ENCODE measurements at regions not wholly inside any gene's neighbourhood (a gene's known extent, or its start where the extent isn't known, plus 50 kb on each side); places are given as distances from the start of the nearest gene placed in this dataset.

DNA sequence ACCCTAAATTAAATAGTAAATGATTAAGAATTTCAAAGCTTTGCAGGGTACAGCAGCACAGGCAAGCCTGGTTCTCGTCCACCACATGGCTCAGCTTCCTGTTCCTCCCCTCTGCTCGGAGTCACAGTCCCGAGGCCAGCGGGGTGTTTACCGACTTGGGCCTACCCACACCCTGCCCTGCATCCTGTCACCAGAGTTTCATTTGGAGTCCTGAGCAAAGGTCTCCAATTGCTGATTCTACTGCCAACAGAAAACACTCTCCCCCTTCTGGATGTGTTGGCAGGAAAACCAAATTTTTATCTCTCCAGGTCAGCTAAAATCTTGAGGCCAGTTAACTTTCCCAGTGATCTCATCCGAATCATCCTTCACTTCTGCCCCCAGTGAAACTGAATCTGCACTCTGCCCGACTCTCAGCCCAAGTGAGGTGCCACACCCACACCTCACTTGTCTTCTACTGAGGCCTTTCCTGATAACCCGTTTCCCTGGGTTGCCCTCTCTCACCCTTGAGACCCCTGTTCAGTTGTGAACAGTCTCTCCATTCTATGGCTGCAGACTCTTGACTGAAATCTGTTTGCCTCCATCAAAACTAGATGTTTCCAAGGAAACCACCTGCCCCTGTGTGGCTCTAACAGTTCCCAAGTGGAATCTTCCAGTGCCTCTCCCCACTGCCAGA is 71.2 kb downstream of the VCPKMT start:
- TF ChIP-seq, protein P1, sequence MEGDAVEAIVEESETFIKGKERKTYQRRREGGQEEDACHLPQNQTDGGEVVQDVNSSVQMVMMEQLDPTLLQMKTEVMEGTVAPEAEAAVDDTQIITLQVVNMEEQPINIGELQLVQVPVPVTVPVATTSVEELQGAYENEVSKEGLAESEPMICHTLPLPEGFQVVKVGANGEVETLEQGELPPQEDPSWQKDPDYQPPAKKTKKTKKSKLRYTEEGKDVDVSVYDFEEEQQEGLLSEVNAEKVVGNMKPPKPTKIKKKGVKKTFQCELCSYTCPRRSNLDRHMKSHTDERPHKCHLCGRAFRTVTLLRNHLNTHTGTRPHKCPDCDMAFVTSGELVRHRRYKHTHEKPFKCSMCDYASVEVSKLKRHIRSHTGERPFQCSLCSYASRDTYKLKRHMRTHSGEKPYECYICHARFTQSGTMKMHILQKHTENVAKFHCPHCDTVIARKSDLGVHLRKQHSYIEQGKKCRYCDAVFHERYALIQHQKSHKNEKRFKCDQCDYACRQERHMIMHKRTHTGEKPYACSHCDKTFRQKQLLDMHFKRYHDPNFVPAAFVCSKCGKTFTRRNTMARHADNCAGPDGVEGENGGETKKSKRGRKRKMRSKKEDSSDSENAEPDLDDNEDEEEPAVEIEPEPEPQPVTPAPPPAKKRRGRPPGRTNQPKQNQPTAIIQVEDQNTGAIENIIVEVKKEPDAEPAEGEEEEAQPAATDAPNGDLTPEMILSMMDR (IDR thresholded peaks at IDR 0.05), result no peak
- no peak for TF ChIP-seq POLR2A (IDR thresholded peaks at IDR 0.05)

Data from prostate gland (tissue), 2 donors.